Brain microvascular endothelial cell (primary cell): ENCODE measurements at regions not wholly inside any gene's neighbourhood (a gene's known extent, or its start where the extent isn't known, plus 50 kb on each side); places are given as distances from the start of the nearest gene placed in this dataset.

ENCODE experiments used
- DNase-seq: peaks from one replicate; pipeline ENCODE4 v3.0.0-alpha.2; 2020
- H3K27ac ChIP-seq: fragments of 250-450 bp; sonication (Bioruptor Pico); 2 replicates; pipeline ENCODE4 v1.5.1; 2020; ENCODE audit warnings: mild to moderate bottlenecking, moderate library complexity
- H3K27me3 ChIP-seq: fragments of 250-450 bp; sonication (Bioruptor Pico); replicated peaks from 2 replicates; pipeline ENCODE4 v1.5.1; 2020; ENCODE audit warnings: mild to moderate bottlenecking
- H3K36me3 ChIP-seq: fragments of 250-450 bp; sonication (Bioruptor Pico); replicated peaks from 2 replicates; pipeline ENCODE4 v1.5.1; 2020; ENCODE audit warnings: mild to moderate bottlenecking
- H3K4me3 ChIP-seq: 2 replicates; pipeline ENCODE4 v1.5.1; 2011; ENCODE audit warnings: low read depth, mild to moderate bottlenecking, control low read depth, low read length, moderate library complexity
- in situ Hi-C: cut with HindIII; loops from 2 replicates; pipeline ENCODE4 v1.10.0; 2017; ENCODE audit warnings: low sequenced_read_pairs, low pct_ligation_motif_present
- TF ChIP-seq, protein P1 (sequence below): IDR thresholded peaks from 2 replicates; pipeline ENCODE4 v1.5.1; 2011; ENCODE audit warnings: low read depth, mild to moderate bottlenecking, moderate library complexity, low read length, control low read depth, inconsistent platforms; ENCODE audit errors: missing control alignments

DNA sequence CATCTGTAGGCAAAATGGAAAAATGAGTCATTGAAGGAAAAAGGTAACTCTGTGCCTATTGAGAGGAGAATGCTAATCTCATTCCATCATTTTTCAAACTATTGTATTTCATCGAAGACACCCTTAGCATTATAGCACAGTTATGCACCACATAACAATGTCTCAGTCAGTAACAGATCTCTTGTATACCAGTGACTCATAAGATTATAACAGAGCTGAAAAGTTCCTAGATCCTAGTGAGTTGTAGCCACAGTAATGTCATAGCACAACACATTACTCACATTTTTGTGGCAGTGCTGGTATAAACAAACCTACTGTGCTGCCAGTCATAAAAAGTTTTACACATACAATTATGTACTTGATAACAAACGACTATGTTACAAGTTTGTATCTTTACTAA is 1077.6 kb downstream of the DIAPH3 start:
- in situ Hi-C loops: no loop called here

DNA sequence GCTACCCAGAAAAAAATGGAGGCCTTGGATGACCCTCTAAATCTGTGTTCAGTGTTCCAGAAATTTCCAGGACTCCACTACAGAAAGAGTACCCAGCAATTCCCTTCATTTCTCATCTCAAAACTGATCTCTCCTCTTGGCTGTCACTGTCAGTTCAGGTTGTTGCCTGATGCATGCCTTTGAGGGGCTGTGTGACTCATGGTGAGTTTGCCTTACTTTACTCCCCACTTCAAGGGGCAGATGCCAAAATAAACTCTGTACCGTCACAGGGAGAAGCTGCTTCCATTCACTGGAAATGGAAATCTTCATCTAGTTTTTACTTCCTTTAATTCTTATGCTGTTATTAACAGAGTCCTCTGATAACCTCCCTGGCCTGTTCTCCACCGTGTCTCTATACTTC is 1075.0 kb downstream of the DIAPH3 start:
- peak overlapping the region; percentile 62 for H3K27ac ChIP-seq
- TF ChIP-seq, protein P1, sequence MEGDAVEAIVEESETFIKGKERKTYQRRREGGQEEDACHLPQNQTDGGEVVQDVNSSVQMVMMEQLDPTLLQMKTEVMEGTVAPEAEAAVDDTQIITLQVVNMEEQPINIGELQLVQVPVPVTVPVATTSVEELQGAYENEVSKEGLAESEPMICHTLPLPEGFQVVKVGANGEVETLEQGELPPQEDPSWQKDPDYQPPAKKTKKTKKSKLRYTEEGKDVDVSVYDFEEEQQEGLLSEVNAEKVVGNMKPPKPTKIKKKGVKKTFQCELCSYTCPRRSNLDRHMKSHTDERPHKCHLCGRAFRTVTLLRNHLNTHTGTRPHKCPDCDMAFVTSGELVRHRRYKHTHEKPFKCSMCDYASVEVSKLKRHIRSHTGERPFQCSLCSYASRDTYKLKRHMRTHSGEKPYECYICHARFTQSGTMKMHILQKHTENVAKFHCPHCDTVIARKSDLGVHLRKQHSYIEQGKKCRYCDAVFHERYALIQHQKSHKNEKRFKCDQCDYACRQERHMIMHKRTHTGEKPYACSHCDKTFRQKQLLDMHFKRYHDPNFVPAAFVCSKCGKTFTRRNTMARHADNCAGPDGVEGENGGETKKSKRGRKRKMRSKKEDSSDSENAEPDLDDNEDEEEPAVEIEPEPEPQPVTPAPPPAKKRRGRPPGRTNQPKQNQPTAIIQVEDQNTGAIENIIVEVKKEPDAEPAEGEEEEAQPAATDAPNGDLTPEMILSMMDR: no peak
- no peaks in the 10 kb centered on the region for H3K36me3 ChIP-seq
- DNase-seq: peak; percentile 81
- H3K27me3 ChIP-seq: no peaks in the 10 kb centered on the region
- H3K4me3 ChIP-seq: no peak overlapping the region
- in situ Hi-C loops: no loop called here

More for the DNA sequence above, 1077.6 kb downstream of the DIAPH3 start:
- peak; percentile 82 for DNase-seq
- H3K27ac ChIP-seq: no peak overlapping the region
- TF ChIP-seq, protein P1: no peak
- H3K36me3 ChIP-seq: no peaks in the 10 kb centered on the region
- H3K27me3 ChIP-seq: no peaks in the 10 kb centered on the region
- no peak overlapping the region for H3K4me3 ChIP-seq

DNA sequence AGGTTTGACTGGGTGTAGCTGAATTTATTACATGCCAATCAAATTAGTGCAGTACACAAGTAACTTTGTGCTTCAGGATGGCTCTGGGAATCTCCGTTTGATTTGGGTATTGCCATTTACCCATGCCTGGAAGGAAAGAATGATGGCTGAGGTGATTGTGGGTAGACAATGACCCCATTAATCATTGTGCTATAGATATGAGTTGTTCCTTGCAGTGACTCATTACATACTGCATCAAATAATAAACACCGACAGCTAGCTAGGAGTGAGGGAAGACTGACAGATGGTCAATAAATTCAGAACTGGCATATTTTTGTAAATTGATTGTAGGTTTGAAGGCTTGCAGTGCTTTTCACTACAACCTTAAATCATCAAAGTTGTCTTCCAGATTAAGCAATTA is 1069.5 kb downstream of the DIAPH3 start:
- in situ Hi-C loops: no loop called here
- Histone ChIP-seq H3K27me3 (no peaks in the 10 kb centered on the region), H3K27ac (no peak overlapping the region), H3K4me3 (no peak overlapping the region), H3K36me3 (no peaks in the 10 kb centered on the region)
- TF ChIP-seq, protein P1: no peak
- no peak for DNase-seq

DNA sequence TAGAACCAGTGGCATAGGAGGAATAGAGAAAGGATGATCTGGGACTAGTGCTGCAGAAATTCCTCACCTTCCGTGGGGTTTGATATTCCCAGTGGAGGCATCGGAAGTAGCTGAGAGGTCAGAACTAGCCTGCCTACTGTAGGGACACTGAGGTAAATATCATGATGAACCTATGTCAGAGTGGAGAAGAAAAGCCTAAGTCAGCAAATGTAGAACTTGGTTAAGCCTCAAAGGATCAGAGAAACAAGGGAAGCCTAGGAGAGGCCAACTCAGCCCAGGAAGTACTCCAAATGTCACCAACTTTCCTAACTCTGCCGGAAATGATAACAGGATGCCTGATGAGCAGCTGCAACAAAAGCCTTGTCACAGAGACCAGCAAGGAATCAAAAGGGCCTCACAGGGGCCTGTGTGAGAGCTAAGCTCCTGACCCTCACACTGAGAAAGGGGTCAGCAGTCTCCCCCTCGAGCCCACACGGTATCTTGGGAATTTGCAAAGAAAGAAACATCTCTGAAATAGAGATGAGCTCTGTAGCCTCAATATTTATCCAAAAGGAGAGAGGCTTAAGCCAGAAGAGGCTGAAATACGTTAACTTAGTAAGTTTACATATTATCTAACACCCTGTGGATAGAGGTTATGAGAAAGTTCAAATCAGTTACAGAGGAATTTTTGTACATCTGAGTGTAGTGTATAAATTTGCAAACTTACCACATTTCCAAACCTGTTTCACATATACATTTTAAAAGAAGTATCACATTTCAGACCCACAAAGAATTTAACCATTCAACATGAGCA is 1064.3 kb downstream of the DIAPH3 start:
- H3K27me3 ChIP-seq: no peaks in the 10 kb centered on the region
- no peaks in the 10 kb centered on the region for H3K36me3 ChIP-seq
- peak overlapping the region; percentile 58 for H3K27ac ChIP-seq
- in situ Hi-C loops: no loop called here
- no peak overlapping the region for H3K4me3 ChIP-seq
- TF ChIP-seq, protein P1: no peak
- DNase-seq: peak; percentile 36

DNA sequence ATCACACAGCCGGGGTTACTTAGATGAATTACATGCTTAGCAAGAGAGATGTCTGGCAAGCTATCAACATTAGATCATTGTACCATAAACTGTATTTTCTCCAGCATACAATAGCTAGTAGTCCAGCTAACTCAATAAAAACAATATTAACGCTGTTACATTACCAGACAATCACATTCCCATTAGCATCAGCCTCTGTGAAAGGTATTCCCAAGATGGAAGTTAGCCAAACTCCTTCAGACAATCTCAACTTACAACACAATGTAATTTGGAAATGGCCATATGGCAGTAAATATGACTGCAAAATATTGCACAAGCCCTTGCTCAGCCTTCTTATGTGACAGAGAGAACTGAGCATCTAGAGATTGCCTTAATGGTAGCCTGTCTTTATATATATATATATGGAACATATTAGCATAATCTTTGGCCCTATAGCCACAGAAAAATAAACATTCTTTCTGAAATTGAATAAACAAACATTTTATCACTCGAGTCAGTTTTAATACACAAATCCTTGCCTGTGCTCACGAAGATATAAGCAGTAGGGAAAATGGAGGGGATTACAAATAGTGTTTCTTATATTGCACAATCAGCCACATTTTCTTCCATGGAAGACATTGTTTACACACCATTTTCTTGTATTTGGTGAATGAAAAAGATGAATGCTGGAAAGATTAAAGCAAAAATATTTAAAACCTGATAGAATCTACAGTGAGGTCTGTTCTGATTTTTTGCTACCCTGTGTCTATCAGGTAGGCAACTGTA is 1060.5 kb downstream of the DIAPH3 start:
- Histone ChIP-seq H3K4me3 (no peak overlapping the region), H3K27me3 (no peaks in the 10 kb centered on the region), H3K36me3 (no peaks in the 10 kb centered on the region), H3K27ac (no peak overlapping the region)
- in situ Hi-C loops: no loop called here
- TF ChIP-seq, protein P1: no peak
- no peak for DNase-seq
